C4-2B (cell line): ENCODE measurements at regions not wholly inside any gene's neighbourhood (a gene's known extent, or its start where the extent isn't known, plus 50 kb on each side); places are given as distances from the start of the nearest gene placed in this dataset.

Experiments used
- CTCF ChIP-seq: fragments of 450-650 bp; conservative IDR thresholded peaks from 2 replicates; pipeline ENCODE4 v1.5.1; 2017; ENCODE audit warnings: mild to moderate bottlenecking
- ZFX ChIP-seq: fragments of 450-650 bp; IDR thresholded peaks from 2 replicates; pipeline ENCODE4 v1.6.1; 2017

- TF ChIP-seq CTCF (no peak), ZFX (no peak)
Measured at GRCh38 chr21:39119891-39120290, 63.4 kb downstream of the PSMG1 start.
